ENCODE measurements at regions not wholly inside any gene's neighbourhood (a gene's known extent, or its start where the extent isn't known, plus 50 kb on each side); places are given as distances from the start of the nearest gene placed in this dataset.

- no peak for TF ChIP-seq CTCF (IDR thresholded peaks at IDR 0.05)
- TF ChIP-seq FOXJ3 (CRISPR knock-in tag; IDR thresholded peaks at IDR 0.05; ENCODE audit: borderline replicate concordance), result no peak
- no peak for TF ChIP-seq ZNF416 (CRISPR knock-in tag; IDR thresholded peaks at IDR 0.05)
- no peak for TF ChIP-seq ZBTB43 (CRISPR knock-in tag; IDR thresholded peaks at IDR 0.05)
- TF ChIP-seq HMGXB4 (CRISPR knock-in tag; IDR thresholded peaks at IDR 0.05), result no peak
- TF ChIP-seq FOXP4 (CRISPR knock-in tag; IDR thresholded peaks at IDR 0.05), result no peak
- TF ChIP-seq ZNF138 (CRISPR knock-in tag; conservative IDR thresholded peaks at IDR 0.05), result no peak
- TF ChIP-seq CBFB (CRISPR knock-in tag; IDR thresholded peaks at IDR 0.05; ENCODE audit: low read depth), result no peak
- TF ChIP-seq TCF7 (CRISPR knock-in tag; IDR thresholded peaks at IDR 0.05; ENCODE audit: low read depth), result no peak
- TF ChIP-seq TEAD4 (CRISPR knock-in tag; IDR thresholded peaks at IDR 0.05), result no peak
Observed at GRCh38 chr2:128783193-128783671, 464.6 kb upstream of the HS6ST1 start.
